SH-SY5Y (cell line): ENCODE measurements at regions not wholly inside any gene's neighbourhood (a gene's known extent, or its start where the extent isn't known, plus 50 kb on each side); places are given as distances from the start of the nearest gene placed in this dataset.

ENCODE experiments used
- GATA2 ChIP-seq: IDR thresholded peaks from 2 replicates; pipeline ENCODE4 v1.6.1; 2011; ENCODE audit warnings: mild to moderate bottlenecking, low read depth, low read length
- GATA3 ChIP-seq: IDR thresholded peaks from 2 replicates; pipeline ENCODE4 v1.6.1; 2011; ENCODE audit warnings: low read depth, mild to moderate bottlenecking, low read length, moderate library complexity

- TF ChIP-seq GATA3 (no peak), GATA2 (no peak)
Observed at GRCh38 chr12:43294916-43295315, 257.1 kb downstream of the ADAMTS20 start.

GRCh38 chr12:43294147-43294546, 257.9 kb downstream of the ADAMTS20 start:
- no peak for TF ChIP-seq GATA2
- no peak for TF ChIP-seq GATA3

- TF ChIP-seq GATA2, result no peak
- TF ChIP-seq GATA3, result no peak
Observed at GRCh38 chr12:43293396-43293795, 258.6 kb downstream of the ADAMTS20 start.

GRCh38 chr12:43292699-43293098, 259.3 kb downstream of the ADAMTS20 start:
- TF ChIP-seq GATA3 (no peak), GATA2 (no peak)

GRCh38 chr12:43291516-43291915, 260.5 kb downstream of the ADAMTS20 start:
- TF ChIP-seq GATA2 (no peak), GATA3 (no peak)

GRCh38 chr12:43290836-43291235, 261.2 kb downstream of the ADAMTS20 start:
- TF ChIP-seq GATA2, result no peak
- no peak for TF ChIP-seq GATA3

- TF ChIP-seq GATA2 (no peak), GATA3 (no peak)
Observed at GRCh38 chr12:43289426-43289801, 262.6 kb downstream of the ADAMTS20 start.

GRCh38 chr12:43288671-43289425, 263.2 kb downstream of the ADAMTS20 start:
- TF ChIP-seq GATA3, result no peak
- TF ChIP-seq GATA2, result no peak

GRCh38 chr12:43287706-43288383, 264.2 kb downstream of the ADAMTS20 start:
- TF ChIP-seq GATA3 (no peak), GATA2 (0 out of 2 replicates have a peak, but pooled peaks have one; percentile 18)

- TF ChIP-seq GATA3 (no peak), GATA2 (no peak)
Observed at GRCh38 chr12:43286986-43287385, 265.0 kb downstream of the ADAMTS20 start.

GRCh38 chr12:43285159-43285598, 266.8 kb downstream of the ADAMTS20 start:
- TF ChIP-seq GATA3 (no peak), GATA2 (no peak)

- TF ChIP-seq GATA3, result no peak
- no peak for TF ChIP-seq GATA2
Observed at GRCh38 chr12:43284486-43285158, 267.4 kb downstream of the ADAMTS20 start.

- TF ChIP-seq GATA3 (no peak), GATA2 (no peak)
Observed at GRCh38 chr12:43283206-43283605, 268.8 kb downstream of the ADAMTS20 start.

GRCh38 chr12:43282106-43282505, 269.9 kb downstream of the ADAMTS20 start:
- TF ChIP-seq GATA2, result no peak
- TF ChIP-seq GATA3, result no peak
